GM18867 (cell line): ENCODE measurements at regions not wholly inside any gene's neighbourhood (a gene's known extent, or its start where the extent isn't known, plus 50 kb on each side); places are given as distances from the start of the nearest gene placed in this dataset.
"Not testable (repeated sequence)": the region's sequence is repeated elsewhere in the genome, so short reads cannot be mapped to it uniquely, and the experiment has no call there.

Source experiments
- ATAC-seq: cut with Tn5 transposase; IDR thresholded peaks from one replicate; pipeline ENCODE4 v1.9.1; 2021; ENCODE audit warnings: mild to moderate bottlenecking, moderate library complexity; ENCODE audit not compliant: unreplicated experiment

DNA sequence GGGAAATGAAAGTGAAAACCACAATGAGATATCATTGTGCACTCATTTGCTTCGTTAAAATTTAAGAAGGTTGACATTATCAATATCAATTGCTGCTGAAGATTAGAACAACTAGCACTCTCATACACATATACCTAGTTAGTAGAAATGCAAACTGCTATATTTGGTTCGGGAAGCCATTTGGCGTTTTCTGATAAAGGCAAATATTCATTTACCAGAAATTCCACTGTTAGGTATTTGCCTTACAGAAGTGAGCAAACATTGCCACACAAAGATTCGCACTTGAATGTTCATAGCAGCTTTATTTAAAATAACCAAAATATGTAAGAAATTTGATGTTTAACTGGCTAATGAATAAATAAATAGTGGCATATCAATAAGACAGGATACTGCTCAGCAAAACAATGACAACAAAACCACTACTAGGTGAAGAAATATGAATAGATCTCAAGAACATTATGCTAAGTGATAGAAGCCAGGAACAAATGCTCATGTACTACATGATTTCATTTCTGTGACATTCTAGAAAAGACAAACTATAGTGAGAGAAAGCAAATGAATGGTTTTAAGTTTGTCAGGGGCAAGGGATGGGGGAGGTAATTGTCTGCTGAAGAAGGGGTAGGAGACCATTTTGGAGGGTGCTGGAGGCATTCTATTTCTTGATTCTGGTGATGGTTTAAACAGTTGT lies 387.8 kb downstream of the PTH2R start:
- ATAC-seq: no peak

DNA sequence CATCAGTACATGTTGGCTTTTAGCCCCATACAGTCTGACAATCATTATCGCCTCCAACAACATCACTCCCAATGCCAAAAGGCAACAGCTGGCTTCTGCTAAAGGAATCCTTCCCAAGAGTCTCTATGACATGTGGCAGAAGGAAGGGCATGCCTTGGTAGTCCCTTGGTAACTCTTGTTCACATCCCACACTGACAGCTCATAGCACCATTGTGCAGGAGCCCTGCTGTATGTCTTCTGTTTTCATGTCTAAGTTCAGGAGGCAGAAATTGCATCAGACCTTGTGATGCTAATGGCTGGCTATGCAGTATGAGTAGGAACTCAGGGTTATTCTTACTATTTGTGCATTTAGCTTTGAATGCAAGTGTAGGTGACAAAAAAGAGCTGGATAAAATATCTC lies 392.1 kb downstream of the PTH2R start:
- no peak for ATAC-seq

DNA sequence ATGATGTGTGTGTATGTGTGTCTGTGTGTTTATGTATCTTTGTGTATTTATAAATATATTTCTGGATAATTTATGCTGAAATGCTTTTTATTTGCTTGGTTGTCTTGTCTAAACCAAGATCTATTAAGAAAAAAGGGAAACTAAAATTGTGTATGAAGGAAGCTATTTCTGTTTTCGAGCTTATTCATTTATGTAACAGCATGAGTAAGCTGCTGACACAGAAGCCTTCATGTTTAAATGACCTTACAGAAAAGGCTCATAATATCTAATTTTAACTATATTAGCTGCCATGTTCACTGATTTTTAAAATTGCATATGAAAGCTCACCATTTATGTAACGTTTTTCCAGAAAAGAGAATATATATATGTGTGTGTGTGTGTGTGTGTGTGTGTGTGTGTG lies 392.8 kb downstream of the PTH2R start:
- ATAC-seq: no peak

DNA sequence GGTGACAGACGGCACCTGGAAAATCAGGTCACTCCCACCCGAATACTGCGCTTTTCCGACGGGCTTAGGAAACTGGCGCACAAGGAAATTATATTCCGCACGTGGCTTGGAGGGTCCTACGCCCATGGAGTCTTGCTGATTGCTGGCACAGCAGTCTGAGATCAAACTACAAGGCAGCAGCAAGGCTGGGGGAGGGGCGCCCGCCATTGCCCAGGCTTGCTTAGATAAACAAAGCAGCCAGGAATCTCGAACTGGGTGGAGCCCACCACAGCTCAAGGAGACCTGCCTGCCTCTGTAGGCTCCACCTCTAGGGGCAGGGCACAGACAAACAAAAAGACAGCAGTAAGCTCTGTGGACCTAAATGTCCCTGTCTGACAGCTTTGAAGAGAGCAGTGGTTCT lies 394.3 kb downstream of the PTH2R start:
- ATAC-seq: not testable (repeated sequence)

DNA sequence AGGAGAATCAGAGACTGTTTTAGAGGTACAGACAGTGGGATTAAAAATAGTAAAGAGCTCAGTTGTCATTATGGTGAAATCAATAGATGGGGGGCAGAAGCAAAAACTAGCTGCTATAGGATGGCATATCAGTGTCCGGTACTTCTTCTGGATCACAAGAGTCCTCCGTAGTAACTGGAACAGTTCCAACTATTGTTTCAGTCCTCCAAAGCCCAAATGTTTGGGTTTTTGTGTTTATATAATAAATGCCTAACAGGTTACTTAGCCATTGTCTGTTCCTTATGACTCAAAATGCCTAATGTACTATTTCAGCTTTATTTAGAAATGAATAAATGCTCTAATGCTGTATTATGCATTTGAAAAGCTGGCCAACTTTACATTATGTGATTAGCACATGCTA lies 401.2 kb downstream of the PTH2R start:
- no peak for ATAC-seq

- ATAC-seq: not testable (repeated sequence)
Observed at GRCh38 chr2:208811885-208812284, 405.3 kb downstream of the PTH2R start.

DNA sequence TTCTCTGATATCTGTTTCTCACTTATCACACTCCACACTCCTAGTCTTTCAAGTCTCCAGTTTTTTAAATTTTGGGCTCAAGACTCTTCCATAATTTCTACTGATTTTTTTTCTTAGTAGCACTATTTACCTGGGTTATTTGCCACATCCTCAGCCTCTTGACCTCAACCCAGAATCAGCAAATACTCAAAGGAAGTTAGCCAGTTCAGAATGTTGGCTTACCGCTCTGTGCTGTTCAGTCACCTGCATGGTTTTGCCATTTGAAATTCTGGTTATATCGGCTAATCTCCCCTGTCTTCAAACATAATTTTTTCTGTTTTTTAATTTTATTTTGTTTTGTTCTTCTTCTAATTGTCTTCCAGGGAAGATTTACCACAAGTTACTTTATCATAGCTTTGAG lies 412.6 kb downstream of the PTH2R start:
- no peak for ATAC-seq

- ATAC-seq: peak; percentile 90
Observed at GRCh38 chr2:208820014-208820688, 413.6 kb downstream of the PTH2R start.

DNA sequence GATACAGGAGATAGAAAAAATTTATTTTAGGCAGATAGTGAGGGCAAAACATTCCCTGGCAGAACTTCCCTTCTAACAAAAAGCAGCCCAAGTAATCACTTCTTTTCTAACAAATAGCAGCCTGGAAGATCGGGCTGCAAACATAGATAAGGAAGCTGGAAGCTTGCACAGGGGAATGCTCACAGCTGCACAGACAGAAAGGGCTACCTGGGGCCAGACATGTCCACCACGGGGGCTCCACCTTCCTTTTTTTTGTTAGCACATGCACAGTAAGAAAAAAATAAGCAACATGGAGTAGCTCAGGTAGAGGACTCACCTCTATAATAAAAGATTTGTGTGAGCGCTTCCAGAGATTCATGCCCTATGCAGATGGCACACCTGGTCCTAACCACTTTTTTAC lies 420.5 kb downstream of the PTH2R start:
- no peak for ATAC-seq

- no peak for ATAC-seq
Observed at GRCh38 chr2:208827549-208828221, 421.1 kb downstream of the PTH2R start.

DNA sequence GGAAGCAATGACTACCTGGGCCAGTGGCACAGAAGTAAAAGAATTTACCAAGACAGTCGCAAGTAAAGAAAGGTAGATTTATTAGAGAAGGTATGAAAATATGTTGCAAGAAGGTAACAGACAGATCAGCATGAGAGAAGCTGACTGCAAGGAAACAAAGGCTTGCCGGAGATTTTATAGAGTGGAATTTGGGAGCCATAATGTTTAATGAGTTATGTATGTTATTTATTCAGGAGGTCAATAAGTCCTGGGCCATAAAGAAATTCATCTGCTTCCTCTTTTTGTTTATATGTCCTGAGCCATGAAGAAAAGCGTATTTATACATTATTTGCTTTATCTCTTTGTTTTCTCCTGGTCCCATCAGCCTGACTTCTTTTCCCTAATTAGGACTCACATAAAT lies 423.6 kb downstream of the PTH2R start:
- ATAC-seq: no peak

GRCh38 chr2:208847651-208848050 lies 441.1 kb downstream of the PTH2R start:
- ATAC-seq: no peak

DNA sequence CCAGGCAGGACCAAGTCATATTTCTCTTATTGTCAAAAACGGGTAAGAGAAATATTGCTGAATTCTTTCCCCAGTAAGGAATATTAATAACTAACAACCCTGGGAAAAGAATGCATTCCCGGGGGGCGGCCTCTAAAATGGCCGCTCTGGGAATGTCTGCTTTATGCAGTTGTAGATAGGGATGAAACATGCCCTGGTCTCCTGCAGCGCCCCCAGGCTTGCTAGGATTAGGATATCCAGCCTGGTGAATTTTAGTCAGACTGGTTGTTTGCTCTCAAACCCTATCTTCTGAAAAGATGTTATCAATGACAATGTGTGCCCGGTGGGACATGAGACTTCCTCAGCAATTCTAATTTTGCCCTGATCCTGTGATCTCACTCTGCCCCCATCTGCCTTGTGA lies 448.1 kb downstream of the PTH2R start:
- ATAC-seq: no peak

- no peak for ATAC-seq
Observed at GRCh38 chr2:208867374-208867773, 460.8 kb downstream of the PTH2R start.

DNA sequence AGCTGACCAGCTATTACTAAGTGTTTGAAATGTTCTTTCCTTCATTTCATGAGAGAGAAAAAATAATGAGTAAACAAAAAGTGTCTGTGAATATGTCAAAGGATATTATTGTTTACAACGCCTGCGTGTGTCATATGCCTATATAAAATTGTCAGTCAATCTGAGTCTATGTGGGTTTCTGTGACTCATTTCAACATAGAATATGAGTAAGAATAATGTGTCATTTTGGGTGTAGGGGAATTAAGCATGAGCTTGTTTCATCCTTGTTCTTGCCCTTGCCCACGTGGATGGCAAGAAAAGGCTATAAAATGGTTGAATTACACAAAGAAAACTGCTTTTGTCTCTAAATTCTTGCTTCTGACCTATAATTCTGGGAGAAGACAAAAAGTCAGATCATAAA lies 466.0 kb downstream of the PTH2R start:
- peak; percentile 70 for ATAC-seq

GRCh38 chr2:208879666-208880065 lies 473.1 kb downstream of the PTH2R start:
- ATAC-seq: no peak

DNA sequence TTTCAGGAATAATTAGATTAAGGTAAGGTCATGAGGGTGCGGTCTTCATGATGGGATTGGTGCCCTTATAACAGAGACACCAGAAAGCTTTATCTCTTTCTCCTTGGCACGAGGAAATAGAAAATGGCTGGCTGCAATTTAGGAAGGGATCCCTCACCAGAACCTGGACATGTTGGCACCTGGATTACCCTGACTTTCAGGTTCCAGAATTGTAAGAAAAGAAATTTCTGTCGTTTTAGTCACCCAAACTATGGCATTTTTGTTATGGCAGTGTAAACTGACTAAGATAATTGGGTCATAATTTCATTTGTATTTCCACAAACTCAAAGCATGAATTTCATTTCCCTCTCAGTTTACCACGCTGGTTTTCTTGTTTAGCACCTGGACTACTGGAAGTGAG lies 473.6 kb downstream of the PTH2R start:
- ATAC-seq: no peak

GRCh38 chr2:208890486-208890885 lies 483.9 kb downstream of the PTH2R start:
- ATAC-seq: no peak

- ATAC-seq: no peak
Observed at GRCh38 chr2:208892203-208892602, 485.6 kb downstream of the PTH2R start.

DNA sequence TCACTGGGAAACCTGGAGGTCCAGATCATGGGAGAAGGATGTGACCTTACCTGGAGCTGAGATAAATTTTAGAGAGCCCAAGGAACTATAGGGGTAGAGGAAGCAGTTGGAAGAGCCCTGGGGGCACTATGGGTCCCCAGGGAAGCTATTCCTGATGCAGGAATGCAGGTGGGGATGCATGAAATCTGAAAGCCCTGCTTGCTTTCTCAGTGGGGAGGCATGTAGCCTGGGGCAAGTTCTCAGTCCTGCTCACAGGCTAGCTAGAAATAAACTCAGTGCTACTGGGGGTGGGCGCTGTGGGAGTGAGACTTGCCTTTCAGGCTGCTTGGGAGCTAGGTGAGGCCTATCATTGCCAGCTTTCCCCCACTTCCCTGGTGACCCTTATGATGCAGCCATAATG lies 499.7 kb downstream of the PTH2R start:
- ATAC-seq: no peak

DNA sequence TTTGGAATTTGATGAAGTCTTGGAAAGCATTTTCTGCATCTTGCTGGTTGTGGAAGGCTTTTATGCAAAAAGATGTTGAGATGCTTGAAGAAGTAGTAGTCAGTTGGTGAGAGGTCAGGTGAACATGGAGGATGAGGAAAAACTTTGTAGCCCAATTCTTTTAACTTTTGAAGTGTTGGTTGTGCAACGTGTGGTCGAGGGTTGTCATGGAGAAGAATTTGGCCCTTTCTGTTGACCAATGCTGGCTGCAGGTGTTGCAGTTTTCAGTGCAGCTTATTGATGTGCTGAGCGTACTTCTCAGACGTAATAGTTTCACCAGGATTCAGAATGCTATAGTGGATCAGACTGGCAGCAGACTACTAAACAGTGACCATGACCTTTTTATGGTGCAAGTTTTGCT lies 508.4 kb upstream of the MAP2 start:
- no peak for ATAC-seq

DNA sequence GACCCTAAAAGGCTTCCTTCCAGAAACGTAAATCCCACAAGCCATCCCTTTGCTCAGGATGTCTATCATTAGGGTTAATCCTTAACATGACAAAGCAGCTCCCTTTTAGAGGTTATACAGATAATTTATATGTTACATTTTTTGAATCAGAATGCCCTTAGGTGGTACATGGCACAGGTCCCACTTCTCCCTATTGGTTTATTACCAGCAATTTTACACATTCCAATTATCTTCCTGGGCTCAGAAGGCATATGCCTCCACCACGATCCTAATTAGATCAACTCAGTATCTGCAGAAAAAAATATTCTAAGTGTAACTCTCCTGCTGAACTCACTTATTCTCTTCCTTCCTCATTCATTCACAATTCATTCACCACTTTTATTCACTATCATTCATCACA lies 507.0 kb upstream of the MAP2 start:
- no peak for ATAC-seq
